ENCODE measurements at regions not wholly inside any gene's neighbourhood (a gene's known extent, or its start where the extent isn't known, plus 50 kb on each side); places are given as distances from the start of the nearest gene placed in this dataset.
"Not testable (repeated sequence)": the region's sequence is repeated elsewhere in the genome, so short reads cannot be mapped to it uniquely, and the experiment has no call there.

- no peaks in the 10 kb centered on the region for H3K4me1 Mint-ChIP-seq (ENCODE audit: unreplicated experiment)
- TF ChIP-seq CTCF (conservative IDR thresholded peaks at IDR 0.05): no peak
- H3K9me3 Mint-ChIP-seq: no peaks in the 10 kb centered on the region
- no peak for DNase-seq (ENCODE audit: extremely low spot score, unreplicated experiment)
- no peaks in the 10 kb centered on the region for H3K36me3 Mint-ChIP-seq
- no peaks in the 10 kb centered on the region for H3K27me3 Mint-ChIP-seq
- H3K27ac Mint-ChIP-seq: no peak overlapping the region
- no peak overlapping the region for H3K4me3 Mint-ChIP-seq
Observed at GRCh38 chr7:123323689-123324088, 123.9 kb upstream of the SLC13A1 start.

DNA sequence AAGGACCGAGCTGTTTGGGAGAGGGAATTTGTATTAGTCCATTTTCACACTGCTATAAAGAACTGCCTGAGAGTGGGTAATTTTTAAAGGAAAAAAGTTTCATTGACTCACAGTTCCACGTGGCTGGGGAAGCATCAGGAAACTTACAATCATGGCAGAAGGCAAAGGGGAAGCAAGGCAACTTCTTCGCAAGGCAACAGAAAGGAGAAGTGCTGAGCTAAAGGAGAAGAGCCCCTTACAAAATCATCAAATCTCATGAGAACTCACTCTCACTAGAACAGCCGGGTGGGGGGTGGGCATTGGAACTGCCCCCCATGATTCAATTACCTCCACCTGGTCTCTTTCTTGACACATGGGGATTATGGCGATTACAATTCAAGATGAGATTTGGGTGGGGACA is 121.8 kb upstream of the SLC13A1 start:
- H3K4me3 Mint-ChIP-seq; H3K36me3 Mint-ChIP-seq; DNase-seq (ENCODE audit: extremely low spot score, unreplicated experiment); H3K27me3 Mint-ChIP-seq; H3K9me3 Mint-ChIP-seq; H3K27ac Mint-ChIP-seq; H3K4me1 Mint-ChIP-seq (ENCODE audit: unreplicated experiment): not testable (repeated sequence)

GRCh38 chr7:123319911-123320310 is 120.1 kb upstream of the SLC13A1 start:
- TF ChIP-seq CTCF (conservative IDR thresholded peaks at IDR 0.05): no peak
- Mint-ChIP-seq H3K36me3 (no peaks in the 10 kb centered on the region), H3K27ac (no peak overlapping the region), H3K4me1 (ENCODE audit: unreplicated experiment) (no peaks in the 10 kb centered on the region), H3K27me3 (no peaks in the 10 kb centered on the region), H3K9me3 (no peaks in the 10 kb centered on the region), H3K4me3 (no peak overlapping the region)
- DNase-seq (ENCODE audit: extremely low spot score, unreplicated experiment): no peak

DNA sequence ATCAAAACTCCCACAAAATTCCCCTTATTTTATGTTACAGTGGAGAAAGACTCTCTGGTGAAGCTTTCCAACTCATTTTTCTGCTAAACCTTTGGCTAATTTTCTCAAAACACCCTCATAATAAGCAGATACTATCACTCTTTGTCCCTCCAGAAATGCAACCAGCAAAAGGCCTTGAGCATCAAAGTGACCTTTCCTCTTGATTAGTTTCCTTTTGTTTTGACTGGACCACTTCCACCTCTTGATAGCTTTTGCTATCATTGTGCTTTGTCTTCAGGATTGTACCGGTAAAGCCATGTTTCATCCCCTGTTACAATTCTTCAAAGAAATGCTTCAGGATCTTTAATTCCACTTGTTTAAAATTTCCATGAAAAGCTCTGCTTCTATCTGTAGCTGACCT is 115.1 kb upstream of the SLC13A1 start:
- no peaks in the 10 kb centered on the region for H3K36me3 Mint-ChIP-seq
- H3K9me3 Mint-ChIP-seq: no peaks in the 10 kb centered on the region
- no peak overlapping the region for H3K4me3 Mint-ChIP-seq

GRCh38 chr7:123308254-123308951 is 108.6 kb upstream of the SLC13A1 start:
- H3K4me3 Mint-ChIP-seq: no peak overlapping the region
- H3K4me1 Mint-ChIP-seq (ENCODE audit: unreplicated experiment): no peaks in the 10 kb centered on the region
- H3K36me3 Mint-ChIP-seq: no peaks in the 10 kb centered on the region
- H3K9me3 Mint-ChIP-seq: no peaks in the 10 kb centered on the region
- TF ChIP-seq CTCF (conservative IDR thresholded peaks at IDR 0.05): no peak
- H3K27ac Mint-ChIP-seq: no peak overlapping the region
- H3K27me3 Mint-ChIP-seq: no peaks in the 10 kb centered on the region
- DNase-seq (ENCODE audit: extremely low spot score, unreplicated experiment): no peak

More for the DNA sequence above, 115.1 kb upstream of the SLC13A1 start:
- Mint-ChIP-seq H3K4me1 (ENCODE audit: unreplicated experiment) (no peaks in the 10 kb centered on the region), H3K27ac (no peak overlapping the region), H3K27me3 (no peaks in the 10 kb centered on the region)
- no peak for TF ChIP-seq CTCF (conservative IDR thresholded peaks at IDR 0.05)
- no peak for DNase-seq (ENCODE audit: extremely low spot score, unreplicated experiment)

- TF ChIP-seq CTCF (conservative IDR thresholded peaks at IDR 0.05): no peak
- Mint-ChIP-seq H3K4me1 (ENCODE audit: unreplicated experiment) (no peaks in the 10 kb centered on the region), H3K4me3 (no peak overlapping the region), H3K27ac (no peak overlapping the region), H3K9me3 (no peaks in the 10 kb centered on the region), H3K27me3 (no peaks in the 10 kb centered on the region), H3K36me3 (no peaks in the 10 kb centered on the region)
- no peak for DNase-seq (ENCODE audit: extremely low spot score, unreplicated experiment)
Observed at GRCh38 chr7:123305840-123306375, 106.1 kb upstream of the SLC13A1 start.
